ENCODE measurements at regions not wholly inside any gene's neighbourhood (a gene's known extent, or its start where the extent isn't known, plus 50 kb on each side); places are given as distances from the start of the nearest gene placed in this dataset.

DNA sequence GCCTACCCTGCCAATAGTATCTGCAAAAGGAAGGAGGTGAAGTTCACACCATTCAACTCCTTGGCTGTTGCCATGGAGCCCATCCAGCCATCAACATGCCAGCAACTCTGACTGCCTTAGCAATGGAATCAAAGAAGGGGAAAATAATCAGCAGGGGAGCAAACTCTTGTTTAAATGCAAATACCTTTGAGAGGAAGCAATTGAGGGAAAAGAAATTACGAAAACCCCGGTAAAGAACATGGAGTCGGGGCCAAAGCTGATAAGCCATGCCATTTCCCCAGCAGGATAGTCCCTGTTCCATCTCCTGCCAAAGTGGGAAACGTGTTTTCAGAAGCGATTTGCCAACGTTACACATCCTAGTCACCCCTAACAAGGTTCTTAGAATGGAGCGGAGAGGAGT, 69.0 kb downstream of the MFAP3 start:
- CTCF ChIA-PET = interaction anchor here (1.8 kb wide), 1 partner anchor 12 kb away, joined by 4 read pairs; no protein-coding TSS in a partner anchor
- BruUV-seq (replicated peaks) = no TSS peak
- no peak for FAIRE-seq
- Histone ChIP-seq H3K4me1 (ENCODE audit: control insufficient read depth, insufficient read depth, low read length) (peaks cover 3% of the 10 kb centered on the region; the same call in 1 of the 2 replicates), H3K9me3 (replicated peaks; ENCODE audit: control insufficient read depth, insufficient read depth, low read length) (no peaks in the 10 kb centered on the region), H3K4me3 (no peak overlapping the region), H2AFZ (ENCODE audit: control insufficient read depth, low read depth, low read length) (no peak overlapping the region), H3K79me2 (ENCODE audit: control insufficient read depth, insufficient read depth, low read length) (no peaks in the 10 kb centered on the region), H3K4me2 (ENCODE audit: control insufficient read depth, insufficient read depth) (no peak overlapping the region), H3K27me3 (replicated peaks in 1 of 2; ENCODE audit: control insufficient read depth in 2 of 2, insufficient read depth in 2 of 2, low read length in 1 of 2) (peaks cover 0 to 2% of the 10 kb centered on the region in 2 experiments; a peak in 2 of 4 replicates), H4K20me1 (ENCODE audit: control insufficient read depth, insufficient read depth) (no peaks in the 10 kb centered on the region), H3K36me3 (ENCODE audit: control insufficient read depth in 2 of 2, insufficient read depth in 2 of 2, low read length in 1 of 2) (no peaks in the 10 kb centered on the region), H3K27ac (ENCODE audit: control insufficient read depth, insufficient read depth) (no peak overlapping the region), H3K9ac (ENCODE audit: control insufficient read depth, insufficient read depth, low read length) (no peak overlapping the region)
- no peak for DNase-seq (ENCODE audit: low read depth, low spot score)
- RAD21 ChIA-PET (ENCODE audit: unreplicated experiment) = interaction anchor here (1.1 kb wide), 1 partner anchor 35 kb away, joined by 3 read pairs; no protein-coding TSS in a partner anchor
- no peak for ATAC-seq
- POLR2A ChIA-PET = no interaction called here
- intact Hi-C loops (cut with micrococcal nuclease; ENCODE audit: unreplicated experiment) = no loop called here
- SMC1A ChIA-PET (ENCODE audit: uncharacterized antibody, unreplicated experiment) = interaction anchor here (1.4 kb wide), 1 partner anchor 129 kb away, joined by 3 read pairs; no protein-coding TSS in a partner anchor
- no peak for TF ChIP-seq YY1 (IDR thresholded peaks at IDR 0.05; ENCODE audit: low read depth, low read length)
- no peak for TF ChIP-seq RBBP5 (conservative IDR thresholded peaks at IDR 0.05)
- TF ChIP-seq EP300 (IDR thresholded peaks at IDR 0.05; ENCODE audit: borderline replicate concordance in 1 of 2, control insufficient read depth in 1 of 2, low read depth in 2 of 2, low read length in 2 of 2) = no peak
- TF ChIP-seq TCF3 (IDR thresholded peaks at IDR 0.05; ENCODE audit: borderline replicate concordance, insufficient read depth, low read depth, low read length) = no peak
- TF ChIP-seq ZNF24 (IDR thresholded peaks at IDR 0.05) = no peak
- TF ChIP-seq NR2C1 (IDR thresholded peaks at IDR 0.05) = no peak
- WGBS (ENCODE audit: insufficient coverage, insufficient replicate concordance, low lambda C conversion rate, missing lambda C conversion rate) = 90% methylated on average over 7 of the region's 7 CpGs
- in situ Hi-C loops (cut with MboI) = no loop called here

DNA sequence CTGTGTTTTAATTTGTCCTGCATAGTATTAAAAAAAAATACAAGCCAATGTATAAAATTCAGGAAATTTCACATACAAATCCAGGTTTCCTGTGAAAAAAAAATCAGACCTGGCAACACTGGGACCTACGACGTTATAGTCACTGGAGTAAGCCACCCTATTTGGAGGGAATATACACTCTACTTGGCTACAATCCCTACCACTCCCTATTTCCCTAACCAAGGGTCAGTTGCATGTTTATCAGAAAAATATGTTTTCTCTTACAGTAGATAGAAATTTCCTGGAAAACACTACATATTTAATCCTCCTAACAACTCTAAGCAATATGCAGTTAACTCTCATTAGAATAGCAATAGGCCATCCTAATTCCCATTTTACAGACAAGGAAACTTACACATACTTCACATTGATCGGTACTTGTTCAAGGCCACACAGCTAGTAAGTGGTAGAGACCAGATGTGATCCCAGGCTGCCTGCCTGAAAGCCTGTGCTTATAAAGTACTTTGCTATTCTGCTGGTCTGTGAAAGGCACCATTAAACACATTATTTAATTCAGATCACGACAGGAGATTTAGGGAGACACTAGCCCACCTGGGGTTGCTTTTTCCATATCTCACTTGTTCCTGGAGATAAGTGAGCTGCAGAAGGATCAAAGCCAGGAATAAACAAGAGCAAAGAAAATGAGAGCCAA, 70.8 kb downstream of the MFAP3 start:
- ChIA-PET CTCF (interaction anchor here (0.7 to 1.8 kb wide), 5 partner anchors 10 to 106 kb away, joined by 3 to 5 read pairs (median 3); no protein-coding TSS in a partner anchor), POLR2A (interaction anchor here (1.4 kb wide), 1 partner anchor 12 kb away, joined by 3 read pairs; no protein-coding TSS in a partner anchor), SMC1A (ENCODE audit: uncharacterized antibody, unreplicated experiment) (interaction anchor here (0.6 to 1.6 kb wide), 4 partner anchors 17 to 141 kb away, joined by 3 read pairs; no protein-coding TSS in a partner anchor), RAD21 (ENCODE audit: unreplicated experiment) (interaction anchor here (1.4 kb wide), 1 partner anchor 295 kb away, joined by 4 read pairs; no protein-coding TSS in a partner anchor)
- H3K4me2 ChIP-seq (ENCODE audit: control insufficient read depth, insufficient read depth) = no peak overlapping the region
- no peak overlapping the region for H3K9ac ChIP-seq (ENCODE audit: control insufficient read depth, insufficient read depth, low read length)
- H3K4me1 ChIP-seq (ENCODE audit: control insufficient read depth, insufficient read depth, low read length) = peaks cover 3% of the 10 kb centered on the region; the same call in 1 of the 2 replicates
- 60% methylated on average over 4 of the region's 4 CpGs for WGBS (ENCODE audit: insufficient coverage, insufficient replicate concordance, low lambda C conversion rate, missing lambda C conversion rate)
- ATAC-seq = no peak
- no peak for FAIRE-seq
- no peaks in the 10 kb centered on the region for H4K20me1 ChIP-seq (ENCODE audit: control insufficient read depth, insufficient read depth)
- H3K4me3 ChIP-seq = no peak overlapping the region
- H3K27me3 ChIP-seq (replicated peaks in 1 of 2; ENCODE audit: control insufficient read depth in 2 of 2, insufficient read depth in 2 of 2, low read length in 1 of 2) = no peaks in the 10 kb centered on the region
- no peak overlapping the region for H3K27ac ChIP-seq (ENCODE audit: control insufficient read depth, insufficient read depth)
- no peaks in the 10 kb centered on the region for H3K9me3 ChIP-seq (replicated peaks; ENCODE audit: control insufficient read depth, insufficient read depth, low read length)
- no peak overlapping the region for H2AFZ ChIP-seq (ENCODE audit: control insufficient read depth, low read depth, low read length)
- H3K79me2 ChIP-seq (ENCODE audit: control insufficient read depth, insufficient read depth, low read length) = no peaks in the 10 kb centered on the region
- in situ Hi-C loops (cut with MboI) = no loop called here
- intact Hi-C loops (cut with micrococcal nuclease; ENCODE audit: unreplicated experiment) = no loop called here
- H3K36me3 ChIP-seq (ENCODE audit: control insufficient read depth in 2 of 2, insufficient read depth in 2 of 2, low read length in 1 of 2) = no peaks in the 10 kb centered on the region
- DNase-seq (ENCODE audit: low read depth, low spot score) = no peak
- no TSS peak for BruUV-seq (replicated peaks)
- no peak for TF ChIP-seq SIN3A (IDR thresholded peaks at IDR 0.05; ENCODE audit: low read depth, low read length)
- no peak for TF ChIP-seq FOS (IDR thresholded peaks at IDR 0.05; ENCODE audit: borderline replicate concordance, extremely low read depth, insufficient read length)
- no peak for TF ChIP-seq ASH2L (IDR thresholded peaks at IDR 0.05; ENCODE audit: borderline replicate concordance, low read depth)
- no peak for TF ChIP-seq ZSCAN29 (IDR thresholded peaks at IDR 0.05)
- TF ChIP-seq, protein P1, sequence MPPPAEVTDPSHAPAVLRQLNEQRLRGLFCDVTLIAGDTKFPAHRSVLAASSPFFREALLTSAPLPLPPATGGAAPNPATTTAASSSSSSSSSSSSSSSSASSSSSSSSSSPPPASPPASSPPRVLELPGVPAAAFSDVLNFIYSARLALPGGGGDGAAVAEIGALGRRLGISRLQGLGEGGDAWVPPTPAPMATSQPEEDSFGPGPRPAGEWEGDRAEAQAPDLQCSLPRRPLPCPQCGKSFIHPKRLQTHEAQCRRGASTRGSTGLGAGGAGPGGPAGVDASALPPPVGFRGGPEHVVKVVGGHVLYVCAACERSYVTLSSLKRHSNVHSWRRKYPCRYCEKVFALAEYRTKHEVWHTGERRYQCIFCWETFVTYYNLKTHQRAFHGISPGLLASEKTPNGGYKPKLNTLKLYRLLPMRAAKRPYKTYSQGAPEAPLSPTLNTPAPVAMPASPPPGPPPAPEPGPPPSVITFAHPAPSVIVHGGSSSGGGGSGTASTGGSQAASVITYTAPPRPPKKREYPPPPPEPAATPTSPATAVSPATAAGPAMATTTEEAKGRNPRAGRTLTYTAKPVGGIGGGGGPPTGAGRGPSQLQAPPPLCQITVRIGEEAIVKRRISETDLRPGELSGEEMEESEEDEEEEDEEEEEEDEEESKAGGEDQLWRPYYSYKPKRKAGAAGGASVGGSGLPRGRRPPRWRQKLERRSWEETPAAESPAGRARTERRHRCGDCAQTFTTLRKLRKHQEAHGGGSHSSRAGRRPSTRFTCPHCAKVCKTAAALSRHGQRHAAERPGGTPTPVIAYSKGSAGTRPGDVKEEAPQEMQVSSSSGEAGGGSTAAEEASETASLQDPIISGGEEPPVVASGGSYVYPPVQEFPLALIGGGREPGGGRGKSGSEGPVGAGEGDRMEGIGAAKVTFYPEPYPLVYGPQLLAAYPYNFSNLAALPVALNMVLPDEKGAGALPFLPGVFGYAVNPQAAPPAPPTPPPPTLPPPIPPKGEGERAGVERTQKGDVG (CRISPR knock-in tag; IDR thresholded peaks at IDR 0.05) = no peak
- TF ChIP-seq TCF7 (IDR thresholded peaks at IDR 0.05; ENCODE audit: borderline replicate concordance) = no peak
- no peak for TF ChIP-seq RB1 (IDR thresholded peaks at IDR 0.05; ENCODE audit: borderline replicate concordance)

Data from GM12878 (cell line).